T-helper 2 cell (primary cell): ENCODE measurements at regions not wholly inside any gene's neighbourhood (a gene's known extent, or its start where the extent isn't known, plus 50 kb on each side); places are given as distances from the start of the nearest gene placed in this dataset.

Source experiments
- DNase-seq, 5 experiments: peaks; one replicate each; pipeline versions ENCODE4 v3.0.0 to v3.0.0-alpha.2; 2012 to 2022

DNA sequence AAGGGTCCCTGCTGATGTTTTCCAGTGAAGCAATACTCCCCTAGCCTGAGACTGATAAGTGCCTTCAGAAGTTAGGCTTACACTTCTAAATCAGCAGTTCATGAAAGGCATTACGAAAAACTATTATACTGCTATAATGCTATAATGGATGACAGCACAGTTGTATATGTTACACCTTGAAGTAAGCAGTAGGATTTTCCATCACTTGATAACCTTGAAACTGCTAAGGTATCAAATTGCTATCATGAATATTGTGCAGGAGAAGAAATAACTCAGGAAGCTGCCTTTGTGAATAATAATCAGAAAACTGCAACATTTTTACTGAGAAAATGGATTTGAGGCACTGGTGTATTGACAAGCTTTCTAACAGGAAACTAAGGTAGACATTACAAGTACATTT is 142.3 kb downstream of the HNMT start:
- no peak for DNase-seq

GRCh38 chr2:138107288-138107687 is 143.0 kb downstream of the HNMT start:
- DNase-seq, result no peak

GRCh38 chr2:138110453-138111083 is 146.3 kb downstream of the HNMT start:
- no peak for DNase-seq

- no peak for DNase-seq
These were observed 148.3 kb downstream of the HNMT start for GRCh38 chr2:138112536-138112935.

- DNase-seq, result no peak
These were observed 149.7 kb downstream of the HNMT start for GRCh38 chr2:138113871-138114525.

DNA sequence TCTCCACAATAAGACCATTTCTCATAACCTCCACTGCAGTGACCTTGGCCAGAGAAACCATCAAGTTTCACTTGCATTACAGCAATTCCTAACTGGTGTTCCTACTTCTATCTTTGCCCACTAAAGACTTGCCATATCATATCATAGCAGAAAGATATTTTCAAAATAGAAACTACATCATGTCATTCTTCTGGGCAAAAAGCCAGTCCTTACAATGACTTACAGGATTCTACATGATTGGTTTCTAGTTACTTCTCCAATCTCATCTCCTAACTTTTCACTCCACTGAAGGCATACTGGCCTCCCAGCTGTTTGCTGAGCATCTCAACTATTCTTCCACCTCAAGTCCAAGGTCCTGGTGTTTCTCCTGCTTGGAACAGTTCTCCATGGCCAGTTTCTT is 151.4 kb downstream of the HNMT start:
- DNase-seq, result no peak

DNA sequence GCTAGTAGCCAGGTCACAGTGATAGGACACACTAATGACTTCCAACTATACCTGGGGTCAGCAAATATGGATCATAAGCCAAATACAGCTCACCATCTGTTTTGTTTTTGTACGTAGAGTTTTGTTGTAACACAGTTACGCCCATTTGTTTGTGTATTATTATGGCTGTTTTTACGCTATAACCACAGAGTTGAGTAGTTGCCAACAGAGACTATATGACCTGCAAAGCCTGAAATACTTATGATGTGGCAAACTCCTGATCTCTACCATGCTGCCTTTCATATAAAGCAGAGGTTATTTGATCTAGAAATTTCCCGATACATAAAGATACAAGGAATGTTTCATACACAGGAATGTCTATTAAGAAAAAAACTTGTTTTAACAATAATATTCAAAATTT is 152.2 kb downstream of the HNMT start:
- DNase-seq, result no peak

GRCh38 chr2:138121666-138122661 is 157.7 kb downstream of the HNMT start:
- DNase-seq, result no peak

GRCh38 chr2:138122891-138123290 is 158.6 kb downstream of the HNMT start:
- no peak for DNase-seq

- DNase-seq, result no peak
These were observed 159.5 kb downstream of the HNMT start for GRCh38 chr2:138123741-138124140.

- DNase-seq, result no peak
These were observed 160.2 kb downstream of the HNMT start for GRCh38 chr2:138124521-138124920.

GRCh38 chr2:138125306-138126288 is 161.3 kb downstream of the HNMT start:
- no peak for DNase-seq

- no peak for DNase-seq
These were observed 167.8 kb downstream of the HNMT start for GRCh38 chr2:138132108-138132507.

DNA sequence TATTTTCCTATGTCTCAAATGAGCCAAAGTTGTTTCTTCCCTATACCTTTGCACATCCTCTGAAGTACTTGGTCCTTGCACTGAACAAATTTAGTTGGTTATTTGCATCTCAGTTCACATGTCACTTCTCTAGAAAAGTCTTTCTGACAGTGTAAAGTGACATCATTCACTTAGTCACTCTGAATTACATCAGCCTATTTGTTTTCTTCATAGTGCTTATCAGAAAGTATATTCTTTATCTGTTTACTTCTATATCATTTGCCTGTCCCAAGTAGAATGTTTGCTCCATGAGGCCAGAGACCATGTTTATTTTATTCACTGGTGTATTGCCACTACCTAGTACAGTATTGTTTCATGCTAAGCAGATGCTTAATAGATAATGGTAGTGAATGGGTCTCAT is 173.7 kb downstream of the HNMT start:
- DNase-seq, result no peak

DNA sequence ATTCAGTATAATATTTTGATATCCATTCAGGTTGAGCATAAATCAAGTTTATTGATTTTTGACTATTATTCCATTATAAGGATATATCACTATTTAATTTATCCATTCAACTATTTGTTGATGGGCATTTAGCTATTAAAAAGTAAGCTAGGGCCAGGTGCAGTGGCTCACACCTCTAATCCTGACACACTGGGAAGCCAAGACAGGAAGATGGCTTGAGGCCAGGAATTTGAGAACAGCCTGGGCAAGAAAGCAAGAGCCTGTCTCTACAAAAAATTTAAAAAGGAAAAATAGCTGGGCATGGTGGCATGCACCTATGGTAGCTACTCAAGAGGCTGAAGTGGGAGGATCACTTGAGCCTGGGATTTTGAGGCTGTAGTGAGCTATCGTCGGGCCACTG is 183.5 kb downstream of the HNMT start:
- DNase-seq, result no peak

GRCh38 chr2:138155304-138155703 is 191.0 kb downstream of the HNMT start:
- DNase-seq, result no peak

GRCh38 chr2:138157372-138157771 is 193.1 kb downstream of the HNMT start:
- no peak for DNase-seq

DNA sequence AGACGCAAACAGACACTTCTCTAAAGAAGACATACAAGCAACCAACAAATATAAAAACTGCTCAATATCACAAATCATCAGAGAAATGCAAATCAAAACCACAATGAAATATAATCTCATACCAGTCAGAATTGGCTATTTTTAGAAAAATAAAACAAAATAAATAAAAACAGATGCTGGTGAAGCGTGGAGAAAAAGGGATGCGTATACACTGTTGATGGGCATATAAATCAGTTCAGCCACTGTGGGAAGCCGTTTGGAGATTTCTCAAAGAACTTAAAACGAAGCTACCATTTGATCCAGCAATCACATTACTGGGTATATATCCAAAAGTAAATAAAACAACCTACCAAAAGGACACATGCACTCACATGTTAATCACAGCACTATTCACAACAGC is 206.2 kb downstream of the HNMT start:
- no peak for DNase-seq

- no peak for DNase-seq
These were observed 207.0 kb downstream of the HNMT start for GRCh38 chr2:138171244-138171643.

DNA sequence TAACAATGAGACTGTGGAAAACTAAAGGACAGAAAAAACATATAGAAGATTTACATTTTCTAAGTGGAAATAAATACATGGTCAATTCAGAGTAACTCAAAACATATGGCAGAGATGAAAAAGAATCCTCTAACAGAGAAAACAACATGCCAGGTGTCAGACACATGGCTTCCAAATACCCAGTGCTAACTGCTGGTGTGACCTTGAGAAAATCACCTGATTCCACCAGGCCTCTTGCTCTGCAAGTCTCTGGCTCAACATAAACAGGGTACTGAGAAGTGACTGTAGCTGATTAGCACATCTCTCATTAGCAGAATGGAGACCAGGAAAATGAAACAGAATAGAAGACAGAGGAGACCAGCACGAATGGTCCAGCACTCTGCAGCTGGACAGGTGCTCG is 210.8 kb downstream of the HNMT start:
- no peak for DNase-seq

DNA sequence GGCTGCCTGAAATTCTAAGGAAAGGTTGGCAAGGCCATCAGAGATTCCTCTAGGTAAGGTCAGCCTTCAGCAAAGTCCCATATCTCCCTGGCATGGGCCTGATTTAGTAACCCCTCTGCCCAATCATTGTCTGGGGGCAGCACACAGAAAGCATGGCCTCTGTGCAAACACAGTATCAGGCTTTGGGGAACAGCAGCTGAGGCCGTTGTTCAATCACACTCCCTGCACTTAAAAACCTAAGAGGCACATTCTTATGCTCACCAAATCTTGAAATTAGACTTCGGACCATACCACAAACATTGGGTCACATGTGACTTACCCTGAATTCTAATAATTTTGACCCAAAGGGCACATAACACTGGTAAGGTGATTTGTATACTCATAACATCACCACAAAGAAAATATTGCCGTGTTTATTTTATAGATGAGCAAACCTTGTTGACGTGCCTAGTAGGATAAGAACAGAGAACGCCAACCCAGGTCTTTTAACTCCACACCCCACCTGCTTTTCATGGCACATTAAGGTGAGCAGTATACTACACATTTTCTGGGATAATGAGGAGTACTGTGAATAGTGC is 212.7 kb downstream of the HNMT start:
- no peak for DNase-seq

GRCh38 chr2:138177693-138178092 is 213.4 kb downstream of the HNMT start:
- no peak for DNase-seq
